Stimulated activated naive CD4-positive, alpha-beta T cell treated with Interleukin-2 at 50 U/mL for 16 hours (primary cell): ENCODE measurements at regions not wholly inside any gene's neighbourhood (a gene's known extent, or its start where the extent isn't known, plus 50 kb on each side); places are given as distances from the start of the nearest gene placed in this dataset.
"Not testable (repeated sequence)": the region's sequence is repeated elsewhere in the genome, so short reads cannot be mapped to it uniquely, and the experiment has no call there.

Source experiments
- DNase-seq: peaks from one replicate; lab custom pipeline; 2025; lab: John Stamatoyannopoulos, UW

GRCh38 chr11:81886406-81887075 lies 847.1 kb downstream of the FAM181B start:
- no peak for DNase-seq

DNA sequence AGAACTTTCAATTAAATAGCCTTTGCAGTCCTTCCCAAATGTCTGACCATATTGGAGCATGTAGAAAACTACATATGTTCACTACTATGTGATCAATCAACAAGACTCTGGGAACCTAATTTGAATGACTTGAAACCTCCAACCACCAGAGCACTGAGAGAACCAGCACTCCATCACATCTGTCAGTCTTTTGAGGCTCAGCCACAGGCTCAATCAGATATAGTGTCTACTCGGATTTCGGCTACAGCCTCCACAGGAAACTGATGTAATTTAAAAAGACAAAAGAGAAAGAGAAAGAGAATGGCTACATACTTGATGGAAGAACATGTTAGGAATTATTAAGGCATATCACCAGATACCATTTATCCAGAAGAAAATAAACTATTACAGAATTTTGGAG lies 859.0 kb downstream of the FAM181B start:
- DNase-seq, result no peak

DNA sequence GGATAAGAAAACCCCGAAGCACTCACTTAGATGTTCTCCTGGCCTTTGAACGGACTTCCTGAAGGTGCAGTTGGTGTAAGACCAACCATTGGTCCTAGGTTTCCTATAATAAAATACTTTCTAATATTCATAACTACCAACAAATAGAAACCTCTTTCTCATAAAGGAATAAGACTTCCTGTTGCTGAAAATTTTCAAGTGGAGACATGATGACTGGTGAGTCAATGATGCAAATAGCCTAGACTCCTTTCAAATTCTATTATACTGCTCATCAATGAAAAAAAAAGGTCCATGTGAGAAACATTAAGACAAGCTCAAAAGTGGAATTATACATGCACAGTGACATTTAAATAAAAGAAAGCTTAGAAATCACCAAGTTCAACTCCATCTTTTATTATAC lies 862.8 kb downstream of the FAM181B start:
- DNase-seq, result no peak

DNA sequence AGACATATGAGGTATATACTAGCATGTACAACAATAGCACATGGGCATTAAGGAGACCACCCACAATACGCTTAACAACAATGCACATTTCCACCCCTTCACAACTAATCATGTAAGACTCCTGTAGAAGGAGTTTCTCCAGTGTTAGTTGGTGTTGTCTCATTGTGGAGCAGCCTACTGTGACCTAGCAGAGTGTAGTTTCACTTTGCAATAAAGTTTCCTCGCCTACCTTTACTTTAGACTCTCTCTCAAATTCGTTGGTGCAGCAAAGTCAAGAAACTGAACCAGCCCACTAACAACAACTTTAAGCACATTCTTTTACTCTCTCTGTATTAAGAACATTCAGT lies 863.6 kb downstream of the FAM181B start:
- no peak for DNase-seq

DNA sequence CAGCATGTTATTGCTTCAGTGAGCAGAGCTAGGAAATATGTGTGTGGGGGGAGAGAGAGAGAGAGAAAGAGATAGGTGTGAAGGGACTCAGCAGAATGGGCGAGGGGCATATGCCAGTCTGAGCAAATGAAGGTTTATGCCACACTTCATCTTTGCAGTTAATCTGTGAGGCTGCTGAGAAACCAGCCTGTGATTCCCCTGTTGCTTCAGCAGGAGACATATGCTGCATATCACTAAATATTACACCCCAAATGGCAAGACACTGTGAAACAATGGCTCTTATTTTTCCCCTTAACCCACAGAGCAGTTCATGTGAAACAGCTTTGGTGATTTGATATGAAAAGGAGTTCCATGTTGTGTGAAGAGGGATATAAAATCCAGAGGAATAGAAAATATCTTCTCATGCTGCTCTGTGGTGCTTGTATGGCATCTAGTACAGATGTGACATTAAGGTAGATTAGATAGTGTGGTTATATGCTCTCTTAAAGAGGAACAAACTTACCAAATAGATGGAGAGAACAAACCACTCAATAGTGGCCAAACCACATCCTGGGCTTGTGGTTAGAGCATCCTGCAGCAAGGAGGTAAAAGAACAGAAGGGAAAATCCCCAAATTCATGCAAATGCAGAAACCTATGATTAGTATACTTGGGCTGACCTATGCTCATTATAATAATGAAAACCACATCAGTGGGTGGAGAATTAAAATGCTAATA lies 864.2 kb downstream of the FAM181B start:
- peak; percentile 78 for DNase-seq

- no peak for DNase-seq
Measured at GRCh38 chr11:81866896-81867295, 866.8 kb downstream of the FAM181B start.

- DNase-seq, result no peak
Measured at GRCh38 chr11:81857386-81857785, 876.3 kb downstream of the FAM181B start.

- no peak for DNase-seq
Measured at GRCh38 chr11:81853791-81854190, 879.9 kb downstream of the FAM181B start.

GRCh38 chr11:81852896-81853295 lies 880.8 kb downstream of the FAM181B start:
- DNase-seq, result no peak

- no peak for DNase-seq
Measured at GRCh38 chr11:81840380-81840779, 893.3 kb downstream of the FAM181B start.

GRCh38 chr11:81839976-81840375 lies 893.7 kb downstream of the FAM181B start:
- DNase-seq, result no peak

GRCh38 chr11:81839016-81839415 lies 894.6 kb downstream of the FAM181B start:
- no peak for DNase-seq

DNA sequence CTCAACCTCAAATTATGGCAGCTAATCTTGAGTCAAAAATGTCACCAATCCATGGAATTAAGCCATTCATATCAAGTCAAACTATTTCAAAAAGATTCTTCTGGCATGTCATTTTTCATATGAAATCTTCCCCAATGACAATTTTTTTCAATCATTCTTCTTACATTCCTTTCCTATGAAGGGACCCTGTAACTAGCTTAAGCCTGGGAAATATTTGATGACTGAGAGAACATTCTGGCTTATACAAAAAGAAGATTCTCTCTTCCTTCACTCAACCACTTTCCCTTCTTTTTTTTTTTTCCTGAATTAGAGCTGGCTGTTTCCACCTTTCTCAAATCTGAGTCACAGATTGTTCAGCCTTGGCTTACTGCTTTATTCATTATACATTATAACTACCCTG lies 903.7 kb downstream of the FAM181B start:
- DNase-seq, result no peak

GRCh38 chr11:81825346-81825745 lies 908.3 kb downstream of the FAM181B start:
- no peak for DNase-seq

GRCh38 chr11:81819462-81819861 lies 914.2 kb downstream of the FAM181B start:
- no peak for DNase-seq

DNA sequence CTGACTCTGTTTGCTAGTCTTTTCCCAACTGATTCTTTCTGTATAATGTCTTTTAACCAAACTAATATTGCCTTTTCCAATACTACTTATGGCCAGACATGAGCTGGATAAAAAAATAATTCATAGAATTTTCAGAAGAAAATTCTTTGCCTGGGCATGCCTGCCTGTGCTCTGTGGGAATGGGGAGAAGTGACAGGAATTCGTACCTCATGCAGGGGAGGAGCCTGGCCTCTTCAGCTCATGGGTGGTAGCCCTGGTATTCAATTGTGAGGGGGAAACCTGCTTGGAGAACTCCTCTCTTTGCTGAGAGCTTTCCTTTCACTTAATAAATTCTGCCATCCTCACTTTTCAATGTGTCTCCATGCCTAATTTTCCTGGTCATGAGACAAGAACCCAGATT lies 928.8 kb downstream of the FAM181B start:
- DNase-seq, result no peak

DNA sequence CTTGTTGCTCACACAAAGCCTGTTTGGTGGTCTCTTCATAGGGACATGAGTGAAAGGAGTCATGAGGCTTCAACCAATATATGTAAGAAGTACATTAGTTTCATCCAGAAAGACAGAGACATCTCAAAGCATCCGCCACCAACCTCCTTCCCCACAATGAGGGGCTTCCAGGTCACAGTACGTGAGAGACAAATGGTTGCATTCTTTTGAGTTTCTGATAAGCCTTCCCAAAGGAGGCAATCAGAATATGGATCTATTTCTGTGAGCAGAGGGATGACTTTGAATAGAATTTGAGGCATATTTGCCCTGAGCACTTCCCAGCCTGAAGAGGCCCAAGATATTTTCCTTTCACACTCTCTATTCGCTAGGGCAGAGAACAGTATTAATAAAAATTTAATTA lies 931.1 kb downstream of the FAM181B start:
- DNase-seq, result no peak

GRCh38 chr11:81792416-81792815 lies 941.2 kb downstream of the FAM181B start:
- no peak for DNase-seq

DNA sequence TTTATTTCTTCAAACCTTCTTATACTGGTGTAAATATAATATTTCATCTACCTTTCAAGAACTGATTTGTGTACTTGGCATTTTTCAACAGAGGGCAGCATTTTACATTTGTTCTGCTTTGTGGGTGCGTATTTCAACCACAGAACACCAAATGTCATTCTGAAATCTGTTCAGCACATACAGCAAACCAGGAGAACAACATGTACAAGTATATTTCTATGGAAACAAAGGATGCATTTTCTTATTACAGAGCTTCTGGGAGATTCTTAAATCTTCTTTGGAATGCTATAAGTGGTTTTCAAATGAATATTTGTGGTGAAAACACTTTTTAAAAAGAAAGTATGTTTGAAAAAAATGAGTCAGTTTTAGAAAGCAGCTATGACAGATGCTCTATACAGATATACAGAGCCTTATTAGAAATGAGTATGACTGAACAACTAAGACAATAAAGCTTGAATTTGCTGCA lies 946.0 kb downstream of the FAM181B start:
- DNase-seq, result no peak

- DNase-seq, result no peak
Measured at GRCh38 chr11:81772166-81772565, 961.5 kb downstream of the FAM181B start.

DNA sequence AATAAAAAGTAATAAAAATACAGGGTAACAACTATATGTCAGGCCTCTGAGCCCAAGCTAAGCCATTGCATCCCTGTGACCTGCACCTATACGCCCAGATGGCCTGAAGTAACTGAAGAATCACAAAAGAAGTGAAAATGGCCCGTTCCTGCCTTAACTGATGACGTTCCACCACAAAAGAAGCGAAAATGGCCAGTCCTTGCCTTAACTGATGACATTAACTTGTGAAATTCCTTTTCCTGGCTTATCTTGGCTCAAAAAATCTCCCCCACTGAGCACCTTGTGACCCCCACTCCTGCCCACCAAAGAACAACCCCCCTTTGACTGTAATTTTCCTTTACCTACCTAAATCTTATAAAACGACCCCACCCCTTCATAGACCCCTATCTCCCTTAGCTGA lies 963.8 kb downstream of the FAM181B start:
- DNase-seq, result not testable (repeated sequence)

DNA sequence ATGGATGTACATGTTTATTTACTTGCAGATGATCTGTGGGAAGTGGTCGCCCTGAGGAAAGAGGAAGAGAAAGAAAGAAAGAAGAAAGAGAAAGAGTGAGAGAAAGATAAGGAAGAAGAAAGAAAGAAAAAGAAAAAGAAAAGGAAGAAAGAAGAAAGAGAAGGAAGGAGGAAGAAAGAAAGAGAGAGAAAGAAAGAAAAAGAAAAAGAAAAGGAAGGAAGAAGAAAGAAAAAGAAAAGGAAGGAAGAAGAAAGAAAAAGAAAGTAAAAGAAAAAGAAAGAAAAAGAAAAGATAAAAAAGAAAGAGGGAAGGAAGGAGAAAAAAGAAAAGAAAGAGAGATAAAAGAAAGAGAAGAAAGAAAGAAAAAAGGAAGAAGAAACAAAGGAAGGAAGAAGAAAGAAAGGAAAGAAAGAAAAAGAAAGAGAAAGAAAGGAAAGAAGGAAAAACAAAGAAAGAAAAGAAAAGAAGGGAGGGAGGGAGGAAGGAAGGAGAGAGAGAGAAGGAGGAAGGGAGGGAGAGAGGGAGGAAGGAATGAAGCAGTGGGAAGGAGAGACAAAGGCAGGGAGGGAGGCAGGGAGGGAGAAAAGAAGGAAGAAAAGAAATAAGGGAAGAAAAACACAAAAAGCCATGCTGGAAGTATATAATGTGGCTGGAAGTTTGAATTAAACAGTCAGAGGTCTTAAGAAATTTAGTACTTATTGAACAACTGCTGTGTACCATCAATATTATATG lies 976.6 kb downstream of the FAM181B start:
- DNase-seq, result no peak

GRCh38 chr11:81749245-81749644 lies 984.4 kb downstream of the FAM181B start:
- no peak for DNase-seq
